ENCODE measurements at regions not wholly inside any gene's neighbourhood (a gene's known extent, or its start where the extent isn't known, plus 50 kb on each side); places are given as distances from the start of the nearest gene placed in this dataset.
A peak's percentile ranks its signal among the peaks of the same experiment; 100 is the strongest.
"Not testable (repeated sequence)": the region's sequence is repeated elsewhere in the genome, so short reads cannot be mapped to it uniquely, and the experiment has no call there.

DNA sequence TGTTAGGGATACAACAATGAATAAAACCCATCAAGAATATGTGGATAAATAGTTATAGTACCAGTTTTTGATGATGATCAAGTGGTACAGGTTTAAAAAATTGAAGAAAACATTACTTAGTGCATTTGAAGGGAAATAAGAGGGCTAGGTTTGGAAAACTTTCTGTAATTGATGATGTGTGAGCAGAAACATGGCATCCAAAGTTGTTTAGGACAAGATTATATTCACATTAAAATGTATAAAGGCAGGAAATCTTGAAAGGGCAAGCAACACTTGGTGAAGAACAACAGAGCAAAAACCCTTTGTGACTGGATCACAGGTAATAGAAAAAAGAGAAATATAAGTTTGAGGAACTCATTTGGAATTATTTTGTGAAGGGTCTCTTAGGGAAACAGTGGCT is 572.3 kb upstream of the RAG2 start:
- H3K4me3 ChIP-seq = no peak overlapping the region
- no peak for DNase-seq (ENCODE audit: low spot score)
- no peaks in the 10 kb centered on the region for H3K9me3 ChIP-seq
- H3K4me1 ChIP-seq (replicated peaks) = no peaks in the 10 kb centered on the region
- H3K36me3 ChIP-seq = no peaks in the 10 kb centered on the region
- TF ChIP-seq POLR2A (IDR thresholded peaks at IDR 0.05) (no peak), POLR2AphosphoS5 (IDR thresholded peaks at IDR 0.05) (no peak)
- TF ChIP-seq, protein P1, sequence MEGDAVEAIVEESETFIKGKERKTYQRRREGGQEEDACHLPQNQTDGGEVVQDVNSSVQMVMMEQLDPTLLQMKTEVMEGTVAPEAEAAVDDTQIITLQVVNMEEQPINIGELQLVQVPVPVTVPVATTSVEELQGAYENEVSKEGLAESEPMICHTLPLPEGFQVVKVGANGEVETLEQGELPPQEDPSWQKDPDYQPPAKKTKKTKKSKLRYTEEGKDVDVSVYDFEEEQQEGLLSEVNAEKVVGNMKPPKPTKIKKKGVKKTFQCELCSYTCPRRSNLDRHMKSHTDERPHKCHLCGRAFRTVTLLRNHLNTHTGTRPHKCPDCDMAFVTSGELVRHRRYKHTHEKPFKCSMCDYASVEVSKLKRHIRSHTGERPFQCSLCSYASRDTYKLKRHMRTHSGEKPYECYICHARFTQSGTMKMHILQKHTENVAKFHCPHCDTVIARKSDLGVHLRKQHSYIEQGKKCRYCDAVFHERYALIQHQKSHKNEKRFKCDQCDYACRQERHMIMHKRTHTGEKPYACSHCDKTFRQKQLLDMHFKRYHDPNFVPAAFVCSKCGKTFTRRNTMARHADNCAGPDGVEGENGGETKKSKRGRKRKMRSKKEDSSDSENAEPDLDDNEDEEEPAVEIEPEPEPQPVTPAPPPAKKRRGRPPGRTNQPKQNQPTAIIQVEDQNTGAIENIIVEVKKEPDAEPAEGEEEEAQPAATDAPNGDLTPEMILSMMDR (IDR thresholded peaks at IDR 0.05) = no peak
- no peak overlapping the region for H3K27ac ChIP-seq
- intact Hi-C loops (cut with DNase I) = no loop called here
- no peaks in the 10 kb centered on the region for H3K27me3 ChIP-seq (replicated peaks; ENCODE audit: insufficient read depth)

DNA sequence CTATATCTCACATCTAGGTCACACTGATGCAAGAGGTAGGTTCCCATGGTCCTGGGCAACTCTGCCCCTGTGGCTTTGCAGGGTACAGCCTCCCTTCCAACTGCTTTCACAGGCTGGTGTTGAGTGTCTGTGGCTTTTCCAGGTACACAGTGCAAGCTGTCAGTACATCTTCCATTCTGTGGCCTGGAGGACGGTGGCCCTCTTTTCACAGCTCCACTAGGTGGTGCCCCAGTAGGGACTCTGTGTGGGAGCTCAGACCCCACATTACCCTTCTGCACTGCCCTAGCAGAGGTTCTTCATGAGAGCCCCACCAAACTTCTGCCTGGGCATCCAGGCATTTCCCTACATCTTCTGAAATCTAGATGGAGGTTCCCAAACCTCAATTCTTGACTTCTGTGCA is 547.4 kb upstream of the RAG2 start:
- DNase-seq (ENCODE audit: low spot score); H3K36me3 ChIP-seq; H3K27ac ChIP-seq; H3K27me3 ChIP-seq (replicated peaks; ENCODE audit: insufficient read depth); H3K4me3 ChIP-seq; H3K9me3 ChIP-seq; intact Hi-C loops (cut with DNase I); H3K4me1 ChIP-seq (replicated peaks): not testable (repeated sequence)
- WGBS = 88% methylated on average over 1 of the region's 1 CpG

DNA sequence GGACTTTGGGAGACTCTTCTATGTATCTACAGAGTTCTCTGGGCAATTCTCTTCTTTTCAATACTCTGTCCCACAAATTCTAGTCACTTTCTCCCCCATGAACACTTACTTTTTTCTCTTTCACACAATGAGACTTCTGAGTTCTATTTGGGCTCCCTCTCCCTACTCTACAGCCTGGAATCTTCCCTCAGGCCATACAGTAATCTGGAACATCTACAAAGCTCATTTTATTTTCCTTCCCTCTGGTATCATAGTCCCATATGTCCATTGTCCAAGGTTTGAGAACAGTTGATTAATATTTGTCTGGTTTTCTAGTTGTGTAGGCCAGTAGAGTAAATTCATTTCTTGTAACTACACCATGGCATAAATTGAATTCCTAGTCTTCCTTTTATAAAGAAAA is 544.6 kb upstream of the RAG2 start:
- DNase-seq (ENCODE audit: low spot score) = no peak
- intact Hi-C loops (cut with DNase I) = no loop called here
- Histone ChIP-seq H3K9me3 (no peaks in the 10 kb centered on the region), H3K27ac (no peak overlapping the region), H3K36me3 (no peaks in the 10 kb centered on the region), H3K27me3 (replicated peaks; ENCODE audit: insufficient read depth) (no peaks in the 10 kb centered on the region), H3K4me3 (no peak overlapping the region), H3K4me1 (replicated peaks) (no peaks in the 10 kb centered on the region)
- TF ChIP-seq POLR2AphosphoS5 (IDR thresholded peaks at IDR 0.05) (no peak), POLR2A (IDR thresholded peaks at IDR 0.05) (no peak)
- TF ChIP-seq, protein P1 (IDR thresholded peaks at IDR 0.05) = no peak

DNA sequence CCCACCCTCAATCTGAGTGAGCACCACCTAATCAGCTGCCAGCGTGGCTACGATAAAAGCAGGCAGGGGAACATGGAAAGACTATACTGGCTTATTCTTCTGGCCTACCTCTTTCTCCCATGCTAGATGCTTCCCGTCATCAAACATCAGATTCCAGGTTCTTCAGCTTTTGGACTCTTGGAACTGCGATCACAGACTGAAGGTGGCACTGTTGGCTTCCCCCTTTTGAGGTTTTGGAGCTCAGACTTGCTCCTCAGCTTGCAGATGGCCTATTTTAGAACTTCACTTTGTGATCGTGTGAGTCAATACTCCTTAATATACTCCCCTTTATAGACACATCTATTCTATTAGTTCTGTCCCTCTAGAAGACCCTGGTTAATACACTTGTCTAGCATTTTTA is 543.7 kb upstream of the RAG2 start:
- H3K27me3 ChIP-seq (replicated peaks; ENCODE audit: insufficient read depth) = no peaks in the 10 kb centered on the region
- H3K9me3 ChIP-seq = no peaks in the 10 kb centered on the region
- no peak overlapping the region for H3K27ac ChIP-seq
- no peaks in the 10 kb centered on the region for H3K36me3 ChIP-seq
- intact Hi-C loops (cut with DNase I) = no loop called here
- TF ChIP-seq, protein P1 (IDR thresholded peaks at IDR 0.05) = peak in 2 of 4 experiments; percentile 4 to 17
- no peak for TF ChIP-seq POLR2A (IDR thresholded peaks at IDR 0.05)
- H3K4me1 ChIP-seq (replicated peaks) = no peaks in the 10 kb centered on the region
- DNase-seq (ENCODE audit: low spot score) = no peak
- 86% methylated on average over 5 of the region's 5 CpGs for WGBS
- H3K4me3 ChIP-seq = no peak overlapping the region

DNA sequence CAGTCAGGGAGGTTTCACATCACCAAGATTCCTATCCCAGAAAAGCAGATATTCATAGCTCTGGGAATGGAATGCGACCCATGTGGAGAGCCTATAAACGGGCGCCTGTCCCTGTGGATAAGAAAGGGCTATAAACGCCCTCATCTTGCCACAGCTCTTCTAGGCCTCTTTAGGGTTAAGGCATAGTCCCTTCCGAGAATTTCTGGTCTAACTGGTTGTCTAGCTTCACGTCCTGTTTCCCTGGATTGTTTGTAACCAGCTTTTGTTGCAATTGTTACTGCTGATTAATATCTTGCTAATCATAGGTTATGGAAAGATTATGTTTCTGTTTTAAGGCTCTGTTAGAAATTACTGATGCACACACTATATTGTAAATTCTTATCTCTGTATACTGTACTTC is 537.6 kb upstream of the RAG2 start:
- intact Hi-C loops (cut with DNase I); H3K27me3 ChIP-seq (replicated peaks; ENCODE audit: insufficient read depth); H3K9me3 ChIP-seq; H3K36me3 ChIP-seq; DNase-seq (ENCODE audit: low spot score); H3K27ac ChIP-seq; H3K4me3 ChIP-seq; H3K4me1 ChIP-seq (replicated peaks): not testable (repeated sequence)
- 58% methylated on average over 6 of the region's 6 CpGs for WGBS

DNA sequence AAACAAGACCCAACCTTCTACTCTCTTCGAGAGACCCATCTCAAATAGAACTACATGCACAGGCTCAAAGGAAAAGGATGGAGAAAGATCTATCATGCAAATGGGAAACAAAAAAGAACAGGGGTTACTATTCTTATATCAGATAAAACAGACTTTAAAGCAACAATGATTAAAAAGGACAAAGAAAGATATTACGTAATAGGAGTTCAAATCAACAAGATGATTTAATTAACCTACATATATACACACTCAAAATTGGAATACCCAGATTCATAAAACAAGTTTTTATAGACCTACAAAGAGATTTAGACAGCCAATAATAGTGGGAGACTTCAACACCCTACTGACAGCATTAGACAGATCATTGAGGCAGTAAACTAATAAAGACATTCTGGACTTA is 536.6 kb upstream of the RAG2 start:
- intact Hi-C loops (cut with DNase I) = no loop called here
- no peak overlapping the region for H3K27ac ChIP-seq
- DNase-seq (ENCODE audit: low spot score) = no peak
- no peaks in the 10 kb centered on the region for H3K27me3 ChIP-seq (replicated peaks; ENCODE audit: insufficient read depth)
- H3K4me1 ChIP-seq (replicated peaks) = no peaks in the 10 kb centered on the region
- 55% methylated on average over 2 of the region's 2 CpGs for WGBS
- TF ChIP-seq, protein P1 (IDR thresholded peaks at IDR 0.05) = no peak
- TF ChIP-seq POLR2A (IDR thresholded peaks at IDR 0.05) (no peak), POLR2AphosphoS5 (IDR thresholded peaks at IDR 0.05) (no peak)
- no peaks in the 10 kb centered on the region for H3K36me3 ChIP-seq
- no peaks in the 10 kb centered on the region for H3K9me3 ChIP-seq
- H3K4me3 ChIP-seq = no peak overlapping the region
